HG02642 (cell line): ENCODE measurements at regions not wholly inside any gene's neighbourhood (a gene's known extent, or its start where the extent isn't known, plus 50 kb on each side); places are given as distances from the start of the nearest gene placed in this dataset.
"Not testable (repeated sequence)": the region's sequence is repeated elsewhere in the genome, so short reads cannot be mapped to it uniquely, and the experiment has no call there.

Experiments
- ATAC-seq: cut with Tn5 transposase; IDR thresholded peaks from one replicate; pipeline ENCODE4 v1.9.1; 2021; ENCODE audit warnings: mild to moderate bottlenecking; ENCODE audit not compliant: unreplicated experiment, poor library complexity

DNA sequence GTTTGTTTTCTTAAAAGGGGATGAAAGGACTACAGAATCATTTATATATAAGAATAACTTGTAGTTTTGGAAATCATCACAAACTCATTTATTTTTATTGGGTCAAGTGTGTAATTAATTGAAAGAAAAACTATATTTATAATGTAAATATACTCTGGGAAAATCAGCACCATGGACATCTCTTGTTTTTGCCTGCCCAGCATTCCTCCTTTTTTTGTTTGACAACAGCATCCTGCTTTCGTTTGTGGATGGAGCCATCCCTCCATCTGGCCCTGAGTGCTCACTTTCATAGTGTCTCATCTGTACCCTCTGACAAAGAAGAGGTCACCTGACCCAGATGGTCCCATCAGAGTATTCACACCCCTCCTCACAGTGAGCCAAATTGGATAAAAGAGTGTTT is 308.2 kb upstream of the HTR1E start:
- no peak for ATAC-seq

DNA sequence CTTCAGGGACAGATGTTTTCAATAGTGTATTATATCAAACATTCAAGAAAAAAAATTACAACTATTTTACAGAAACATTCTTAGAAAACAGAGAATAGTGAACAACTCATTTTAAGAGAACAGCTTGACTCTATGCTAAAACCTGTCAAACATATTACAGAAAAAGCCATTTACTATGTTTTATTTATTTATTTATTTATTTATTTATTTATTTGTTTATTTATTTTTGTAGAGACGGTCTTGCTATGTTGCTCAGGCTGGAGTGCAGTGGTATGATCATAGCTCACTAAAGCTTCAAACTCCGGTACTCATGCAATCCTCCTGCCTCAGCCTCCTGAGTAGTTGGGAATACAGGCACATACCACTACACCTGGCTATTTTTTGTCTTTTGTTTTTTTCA is 317.9 kb upstream of the HTR1E start:
- ATAC-seq: no peak

DNA sequence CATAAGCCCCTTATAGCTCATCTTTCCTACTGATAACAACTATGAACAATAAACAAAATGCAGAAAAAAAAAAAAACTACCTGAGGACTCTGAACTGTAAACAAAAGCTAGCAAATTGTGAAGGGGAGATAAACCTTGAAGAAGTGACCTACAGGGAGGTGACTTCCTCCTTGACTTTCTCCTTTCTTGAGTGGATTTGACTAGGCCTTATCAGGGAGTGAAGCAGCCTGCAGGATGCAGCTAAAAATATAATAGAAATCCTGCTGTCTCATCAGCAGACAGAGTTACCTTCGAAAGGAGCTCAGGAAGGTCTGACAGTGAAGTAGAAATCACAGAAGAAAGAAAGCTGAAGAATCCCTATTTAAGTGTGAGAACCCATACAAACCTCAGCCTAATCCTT is 322.0 kb upstream of the HTR1E start:
- ATAC-seq: no peak

DNA sequence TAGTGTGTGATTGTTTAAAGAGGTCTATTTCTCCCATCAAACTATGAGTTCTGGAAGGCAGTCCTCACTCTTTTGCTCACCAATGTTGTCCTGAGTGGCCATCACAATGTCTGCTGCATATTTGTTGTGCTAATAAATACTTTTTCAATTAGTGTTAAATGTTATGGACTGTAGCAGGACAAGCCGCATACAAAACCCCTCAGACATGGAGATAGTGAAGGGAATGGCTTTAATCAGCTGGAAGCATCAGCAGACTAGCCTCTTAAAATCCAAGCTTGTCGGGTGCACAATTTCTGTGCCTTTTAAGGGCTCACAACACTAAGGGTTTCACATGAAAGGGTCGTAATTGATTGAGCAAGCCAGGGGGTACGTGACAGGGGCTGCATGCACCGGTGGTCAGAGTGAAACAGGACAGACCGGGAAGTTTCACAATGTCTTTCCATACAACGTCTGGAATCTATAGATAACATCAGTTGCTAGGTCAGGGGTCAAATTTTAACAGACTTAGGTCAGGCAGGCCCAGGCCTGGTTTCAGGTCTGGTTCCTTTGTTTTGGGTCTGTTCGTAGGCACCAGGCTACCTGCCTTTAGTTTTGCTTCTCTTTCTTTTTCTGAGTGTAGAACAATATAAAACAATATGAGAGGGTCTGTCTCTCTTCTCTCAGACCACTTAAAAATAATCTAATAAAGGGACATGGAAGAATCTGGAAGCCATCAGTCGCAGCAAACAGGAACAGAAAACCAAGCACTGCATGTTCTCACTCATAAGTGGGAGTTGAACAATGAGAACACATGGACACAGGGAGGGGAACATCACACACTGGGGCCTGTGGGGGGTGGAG is 327.6 kb upstream of the HTR1E start:
- no peak for ATAC-seq

DNA sequence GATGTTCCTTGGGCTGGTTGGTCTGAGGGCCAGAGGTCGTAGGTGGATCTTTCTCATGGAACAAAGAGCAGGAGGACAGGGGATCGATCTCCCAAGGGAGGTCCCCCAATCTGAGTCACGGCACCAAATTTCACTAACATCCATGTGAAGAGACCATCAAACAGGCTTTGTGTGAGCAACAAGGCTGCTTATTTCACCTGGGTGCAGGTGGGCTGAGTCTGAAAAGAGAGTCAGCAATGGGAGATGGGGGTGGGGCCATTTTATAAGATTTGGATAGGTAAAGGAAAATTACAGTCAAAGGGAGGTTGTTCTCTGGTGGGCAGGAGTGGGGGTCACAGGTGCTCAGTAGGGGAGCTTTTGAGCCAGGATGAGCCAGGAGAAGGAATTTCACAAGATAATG is 334.0 kb upstream of the HTR1E start:
- ATAC-seq: not testable (repeated sequence)

DNA sequence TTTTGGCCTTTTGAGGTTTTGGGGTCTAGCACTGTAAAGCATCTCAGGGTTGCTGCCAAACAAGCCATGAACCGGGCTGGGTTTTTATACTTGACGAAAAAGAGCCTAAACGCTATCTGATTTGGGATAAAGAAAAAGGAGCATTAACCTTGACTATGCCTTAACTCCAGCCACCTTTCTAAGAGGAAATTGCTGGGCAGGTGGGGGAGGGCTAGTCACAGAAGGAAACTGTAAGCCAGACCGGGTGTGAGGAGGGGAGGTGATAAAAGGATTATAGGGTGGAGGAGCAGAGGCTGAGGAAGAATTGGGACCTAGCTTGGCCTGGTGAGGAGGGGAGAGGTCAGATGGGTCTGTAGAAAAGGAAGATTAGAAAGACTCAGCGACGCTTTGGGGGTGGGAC is 335.2 kb upstream of the HTR1E start:
- not testable (repeated sequence) for ATAC-seq

DNA sequence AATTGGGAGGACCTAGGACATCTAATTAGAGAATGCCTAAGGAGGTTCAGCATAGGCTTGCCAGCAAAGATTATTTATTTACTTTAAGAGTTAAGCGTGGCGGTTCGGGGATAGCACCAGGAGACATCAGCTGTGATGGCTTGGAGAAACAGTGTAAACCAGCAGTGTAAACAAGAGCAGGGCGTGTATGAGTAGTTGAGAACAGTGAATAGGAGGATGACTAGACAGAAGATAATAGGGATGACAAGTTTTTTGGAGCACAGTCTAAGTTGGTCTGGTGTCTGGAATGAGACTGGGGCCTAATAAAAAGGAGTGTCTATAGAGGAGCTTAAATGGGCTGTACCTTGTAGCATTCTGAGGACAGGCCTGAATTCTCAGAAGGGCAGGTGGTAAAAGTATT is 338.4 kb upstream of the HTR1E start:
- not testable (repeated sequence) for ATAC-seq

DNA sequence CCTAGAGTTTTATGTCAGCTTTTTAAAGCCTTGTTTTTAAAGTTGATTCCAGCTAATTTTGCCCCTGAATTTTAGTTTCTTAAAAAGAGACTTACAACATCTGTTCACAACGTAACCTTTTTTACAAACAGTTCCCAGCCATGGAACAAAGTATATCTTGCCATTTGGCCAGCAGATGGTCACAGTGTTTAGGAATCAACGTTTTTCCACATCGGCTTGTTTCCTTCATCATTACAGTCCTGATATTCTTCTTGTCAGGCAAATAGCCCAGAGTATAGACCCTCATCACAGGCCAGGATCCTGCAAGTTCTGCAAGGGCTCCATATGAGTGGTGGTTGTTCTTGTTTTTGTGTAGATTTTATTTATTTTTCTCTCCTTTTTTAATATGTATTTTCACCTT is 341.7 kb upstream of the HTR1E start:
- no peak for ATAC-seq

DNA sequence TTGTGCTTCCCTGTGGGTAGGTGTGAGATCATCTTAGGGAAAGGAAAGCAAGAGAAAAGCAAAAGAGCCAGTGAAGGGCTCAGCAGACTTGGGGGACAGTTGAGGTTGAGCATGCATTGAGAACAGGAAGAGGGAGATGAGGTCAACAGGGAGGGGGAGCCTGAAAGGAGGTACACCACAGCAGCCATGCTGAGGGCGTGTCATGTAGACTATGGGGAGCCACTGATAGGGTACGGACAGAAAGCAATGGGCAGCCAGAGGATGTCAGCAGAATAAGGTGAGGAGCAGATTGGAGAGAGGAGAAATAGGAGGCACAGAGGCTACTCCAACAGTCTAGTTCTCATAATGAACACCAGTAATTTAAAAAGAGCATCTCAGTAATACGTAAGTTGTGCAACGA is 351.1 kb upstream of the HTR1E start:
- no peak for ATAC-seq

DNA sequence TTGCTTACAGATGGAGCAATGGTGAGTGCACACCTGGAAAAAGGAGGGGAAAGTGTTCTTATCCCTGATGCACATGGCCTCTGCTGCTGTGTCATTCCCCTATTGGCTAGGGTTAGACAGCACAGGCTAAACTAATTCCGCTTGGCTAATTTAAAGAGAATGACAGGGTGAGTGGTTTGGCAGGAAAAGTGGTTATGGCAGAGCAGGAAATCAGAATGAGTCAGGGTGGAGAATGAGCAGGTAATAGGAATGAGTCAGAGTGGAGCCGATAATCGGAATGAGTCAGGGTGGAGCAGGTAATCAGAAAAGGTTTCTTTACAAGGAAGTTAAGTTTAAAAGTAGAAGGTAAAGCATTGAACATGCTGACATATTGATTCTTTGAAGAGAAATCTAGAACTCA is 355.5 kb upstream of the HTR1E start:
- ATAC-seq: no peak

DNA sequence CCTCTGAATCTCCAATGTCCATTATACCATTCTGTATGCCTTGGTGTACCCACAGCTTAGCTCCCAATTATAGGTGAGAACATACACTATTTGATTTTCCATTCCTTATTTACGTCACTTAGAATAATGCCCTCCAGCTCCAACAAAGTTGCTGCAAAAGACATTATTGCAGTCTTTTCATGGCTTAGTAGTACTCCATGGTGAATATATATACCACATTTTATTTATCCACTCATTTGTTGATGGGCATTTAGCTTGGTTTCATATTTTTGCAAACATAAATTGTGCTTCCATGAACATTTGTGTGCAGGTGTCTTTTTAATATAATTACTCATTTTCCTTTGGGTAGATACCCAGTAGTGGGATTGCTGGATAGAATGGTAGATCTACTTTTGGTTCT is 374.1 kb upstream of the HTR1E start:
- ATAC-seq: no peak

DNA sequence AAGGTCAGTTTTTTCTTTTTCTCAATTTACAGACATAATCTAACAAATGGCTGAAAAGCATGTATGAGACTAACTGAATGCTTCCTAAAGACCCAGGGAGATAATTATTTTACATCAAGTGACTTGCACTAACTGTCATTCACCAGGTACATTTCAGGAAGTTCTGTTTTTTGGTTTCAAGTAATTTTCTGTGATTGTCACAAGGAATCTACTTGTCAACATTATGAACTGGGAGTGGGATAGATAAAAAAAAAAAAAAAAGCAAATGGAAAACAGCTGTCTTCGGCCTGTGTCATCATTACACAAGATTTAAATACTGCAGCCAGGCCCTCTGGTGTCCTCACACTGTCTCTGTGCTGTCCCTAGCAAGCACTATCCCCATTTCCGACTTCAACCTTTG is 379.0 kb upstream of the HTR1E start:
- no peak for ATAC-seq

DNA sequence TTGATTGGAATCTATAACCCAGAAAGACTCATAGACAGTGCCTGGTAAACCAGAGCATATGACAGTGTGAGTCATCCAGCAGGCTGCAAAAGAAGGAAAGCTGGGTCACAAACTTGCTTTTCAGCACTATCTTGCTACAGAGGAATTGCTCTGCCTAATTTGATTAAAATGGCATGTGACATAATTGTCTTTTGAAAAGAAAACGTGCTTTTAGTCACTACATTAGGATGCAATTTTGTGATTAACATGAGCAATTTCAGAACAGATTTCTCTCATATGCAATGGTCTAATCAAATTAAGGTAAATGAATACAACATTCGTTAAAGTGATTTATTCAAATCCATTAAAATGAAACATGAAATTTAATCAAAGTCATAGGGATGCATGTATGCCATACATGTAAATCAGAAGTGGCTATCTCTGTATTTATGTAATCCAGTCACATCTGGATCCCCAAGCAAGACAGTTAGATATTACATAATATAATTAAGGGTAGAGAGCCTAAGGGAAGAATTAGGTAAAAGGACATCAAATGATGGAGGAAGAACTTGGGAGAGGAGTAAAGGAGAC is 400.0 kb upstream of the HTR1E start:
- ATAC-seq: no peak

DNA sequence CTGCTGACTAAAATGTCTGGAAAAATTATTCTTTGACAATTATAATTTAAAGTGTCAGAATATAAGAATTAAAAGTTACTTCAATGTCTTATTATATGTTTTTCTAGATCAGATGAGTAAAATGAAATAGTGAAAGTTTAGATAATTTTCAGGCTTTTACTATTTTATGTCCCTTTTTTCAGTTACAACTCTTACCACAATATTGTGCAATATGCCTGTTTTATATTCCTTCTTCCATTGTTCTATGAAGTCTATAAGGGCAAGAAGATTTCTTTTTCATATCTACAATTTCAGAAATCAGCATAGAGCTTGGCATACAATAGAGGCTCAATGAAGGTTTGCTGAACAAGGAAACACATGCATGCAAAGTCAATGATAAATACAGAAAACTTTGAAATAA is 401.2 kb upstream of the HTR1E start:
- ATAC-seq: no peak

DNA sequence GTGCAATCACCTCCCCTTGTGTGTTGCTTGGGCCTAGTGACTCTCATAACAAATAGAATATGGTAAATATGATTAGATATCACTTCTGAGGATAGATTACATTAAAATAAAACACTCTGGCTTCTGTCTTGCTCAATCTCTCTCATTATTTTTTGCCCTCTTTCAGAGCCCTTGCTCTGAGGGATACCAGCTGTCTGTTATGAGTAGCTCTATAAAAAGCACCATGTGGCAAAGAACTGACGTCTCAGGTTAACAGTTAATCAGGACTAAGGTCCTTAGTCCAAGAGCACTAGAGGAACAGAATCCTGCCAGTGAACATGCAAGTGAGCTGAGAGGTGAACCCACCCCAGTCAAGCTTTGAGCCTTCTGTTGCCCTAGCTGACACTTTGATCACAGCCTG is 402.2 kb upstream of the HTR1E start:
- ATAC-seq: no peak

DNA sequence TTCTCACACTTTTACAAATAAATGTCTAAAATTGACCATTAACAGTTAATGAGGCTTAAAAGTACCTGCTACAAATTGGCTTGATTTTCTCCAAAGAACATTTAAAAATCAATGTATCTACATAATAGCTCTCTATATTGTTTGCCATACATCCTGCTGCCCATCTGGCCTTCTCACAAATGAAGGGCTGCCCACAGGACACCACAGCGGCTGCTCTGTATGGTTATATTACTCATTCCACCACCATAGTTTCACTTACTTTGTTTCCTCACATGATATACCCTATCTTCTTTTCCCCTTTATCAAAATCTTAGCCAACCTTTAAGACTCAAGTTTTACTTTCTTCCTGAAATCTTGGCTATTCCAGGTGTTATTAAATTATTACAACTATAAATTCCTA is 407.7 kb upstream of the HTR1E start:
- no peak for ATAC-seq

DNA sequence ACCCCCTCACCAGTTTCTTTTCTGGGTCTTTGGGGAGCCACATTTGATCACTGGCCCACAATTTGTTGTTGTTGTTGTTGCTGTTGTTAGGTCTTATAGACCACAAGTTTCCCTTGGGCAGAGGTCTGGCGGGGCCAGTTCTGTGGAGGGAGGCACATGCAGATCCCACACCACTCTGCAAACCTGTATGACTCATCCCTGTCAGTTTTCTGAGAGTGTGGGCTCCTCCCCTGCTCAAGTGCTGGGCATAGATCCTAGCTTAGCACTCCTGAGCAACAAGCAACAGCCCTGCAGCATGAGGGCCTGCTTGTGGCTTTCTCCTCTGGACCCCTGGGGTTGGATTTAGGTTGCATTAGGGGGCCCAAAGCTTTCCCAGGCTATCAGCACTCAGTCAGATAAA is 411.1 kb upstream of the HTR1E start:
- no peak for ATAC-seq

DNA sequence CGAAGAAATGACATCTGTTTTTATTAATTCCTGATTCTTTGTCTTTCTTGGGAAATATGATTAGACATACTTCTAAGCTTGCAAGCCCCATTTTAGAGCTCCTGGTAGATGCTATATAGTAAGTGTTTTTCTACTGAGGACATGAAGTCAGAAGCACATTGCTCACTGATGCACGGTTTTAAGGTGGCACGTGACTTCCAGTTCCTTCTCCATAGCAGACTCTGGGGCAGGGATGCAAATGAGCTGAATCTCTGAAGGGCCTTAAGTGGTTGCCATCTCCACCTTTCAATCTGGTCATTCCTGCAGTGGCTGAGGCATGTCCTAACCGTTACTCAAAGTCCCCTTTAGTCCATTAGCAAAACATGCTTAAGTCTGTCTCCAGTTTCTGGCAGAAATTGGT is 421.2 kb upstream of the HTR1E start:
- no peak for ATAC-seq

DNA sequence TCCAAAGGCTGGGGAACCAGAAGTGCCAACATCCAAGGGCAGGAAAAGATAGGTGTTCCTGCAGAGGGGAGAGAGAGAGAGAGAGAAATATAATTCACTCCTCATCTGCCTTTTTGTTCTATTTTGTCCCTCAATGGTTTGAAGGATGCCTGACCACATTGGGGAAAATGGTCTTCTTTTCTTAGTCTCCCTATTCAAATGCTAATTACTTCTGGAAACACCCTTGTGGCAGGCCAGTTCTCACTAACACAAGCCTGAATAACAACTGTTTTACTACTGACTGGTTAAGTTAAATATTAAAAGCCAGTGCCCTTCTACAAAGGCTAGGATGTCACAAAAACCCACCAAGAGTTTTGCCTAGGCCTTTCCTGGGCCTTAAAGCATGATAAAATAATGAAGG is 425.4 kb upstream of the HTR1E start:
- no peak for ATAC-seq

DNA sequence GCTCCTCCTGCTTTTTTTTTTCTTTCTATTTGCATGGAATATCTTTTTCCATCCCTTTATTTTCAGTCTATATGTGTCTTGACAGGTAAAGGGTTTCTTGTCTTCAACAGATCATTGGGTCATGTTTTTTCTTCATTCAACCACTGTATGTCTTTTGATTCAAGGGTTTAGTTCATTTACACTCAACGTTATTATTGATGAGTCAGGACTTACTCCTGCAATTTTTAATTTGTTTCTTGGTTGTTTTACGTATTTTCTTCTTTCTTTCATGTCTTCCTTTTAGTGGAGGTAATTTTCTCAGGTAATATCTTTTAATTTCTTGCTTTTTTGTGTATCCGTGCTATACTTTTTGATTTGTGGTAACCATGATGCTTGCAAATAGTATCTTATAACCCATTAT is 429.1 kb upstream of the HTR1E start:
- no peak for ATAC-seq

DNA sequence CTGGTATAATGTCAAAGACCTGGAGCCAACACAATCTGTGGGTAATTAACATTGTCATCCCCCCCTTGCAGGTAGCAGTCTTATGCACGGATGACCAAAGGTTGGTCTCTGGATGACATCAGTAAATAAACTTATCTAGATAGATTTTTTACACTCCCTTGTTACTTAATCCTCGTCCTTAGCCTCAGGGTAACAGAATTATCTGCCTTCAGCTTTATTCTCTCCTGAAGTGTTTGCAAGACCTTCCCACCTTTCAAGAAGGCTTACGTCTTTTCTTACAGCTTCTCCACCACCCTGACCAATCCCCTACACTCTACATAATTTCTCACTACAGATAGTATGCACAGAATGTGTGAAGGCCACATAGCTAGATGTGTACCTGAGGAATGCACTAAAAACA is 434.8 kb upstream of the HTR1E start:
- no peak for ATAC-seq

DNA sequence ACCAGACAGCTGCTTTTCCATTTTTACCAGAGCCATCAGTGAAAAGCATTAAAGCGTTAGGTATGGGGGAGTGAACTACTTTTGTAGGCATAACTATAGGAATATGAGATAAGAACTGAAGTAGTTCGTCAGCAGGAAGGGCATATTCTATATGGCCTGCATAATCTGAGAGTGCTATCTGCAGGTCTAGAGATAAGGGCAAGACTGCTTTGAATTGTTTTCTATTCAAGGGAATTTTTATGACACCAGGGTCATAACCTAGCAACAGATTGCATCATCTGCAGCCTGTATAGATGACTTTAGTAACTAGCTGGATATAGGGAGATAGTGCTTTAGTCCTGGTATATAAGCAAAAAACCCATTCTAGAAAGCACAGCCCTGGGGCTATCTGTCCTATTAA is 437.3 kb upstream of the HTR1E start:
- no peak for ATAC-seq
